Thyroid gland (tissue), 4 donors: ENCODE measurements at regions not wholly inside any gene's neighbourhood (a gene's known extent, or its start where the extent isn't known, plus 50 kb on each side); places are given as distances from the start of the nearest gene placed in this dataset.

Source experiments
- DNase-seq, 2 donors: peaks; one replicate each; pipeline ENCODE4 v3.0.0-alpha.2; 2019
- H3K27ac ChIP-seq, 3 donors: fragments of 200-600 bp; sonication (generic); 1 replicate in 2 of 3; 2 replicates in 1 of 3; pipeline ENCODE4 v1.5.1; 2016 to 2019; ENCODE audit warnings: mild to moderate bottlenecking in 1 of 3, moderate library complexity in 1 of 3
- H3K27me3 ChIP-seq: fragments of 200-600 bp; sonication (generic); one replicate; pipeline ENCODE4 v1.5.1; 2019
- H3K36me3 ChIP-seq, 2 donors: fragments of 200-600 bp; sonication (generic); one replicate each; pipeline ENCODE4 v1.5.1; 2016 to 2019
- H3K4me1 ChIP-seq, 2 donors: fragments of 200-600 bp; sonication (generic); one replicate each; pipeline ENCODE4 v1.5.1; 2017 to 2019
- H3K4me3 ChIP-seq, 3 donors: fragments of 200-600 bp; sonication (generic); replicated peaks in 1 of 3; 1 replicate in 2 of 3; 2 replicates in 1 of 3; pipeline ENCODE4 v1.5.1; 2016; ENCODE audit warnings: mild to moderate bottlenecking in 1 of 3
- H3K9me3 ChIP-seq: fragments of 200-600 bp; sonication (generic); one replicate; pipeline ENCODE4 v1.5.1; 2017
- POLR2A ChIP-seq, 2 donors: fragments of 450-650 bp; IDR thresholded peaks; one replicate each; pipeline ENCODE4 v1.6.1; 2017; ENCODE audit warnings: antibody characterized with exemption in 2 of 2, mild to moderate bottlenecking in 2 of 2, moderate library complexity in 1 of 2
- WGBS, 2 donors: methylation state at CpG; one replicate each; pipeline ENCODE4 v1.1.5; 2017; 5-methylcytosine and 5-hydroxymethylcytosine counted together
- intact Hi-C: fragments of 100-400 bp; cut with DNase I; formaldehyde crosslinking; loops from one replicate; pipeline ENCODE4 v1.15.1; 2023
- TF ChIP-seq, protein P1 (sequence below), 6 experiments: fragments of 200-600 bp in 3 of 6; fragments of 450-650 bp in 3 of 6; sonication (generic) in 3 of 6; IDR thresholded peaks; one replicate each; pipeline ENCODE4 v1.5.1; 2016 to 2019; ENCODE audit warnings: antibody characterized with exemption in 6 of 6, mild to moderate bottlenecking in 2 of 6, inconsistent platforms in 1 of 6, moderate library complexity in 1 of 6

- no peak for DNase-seq
- no peak overlapping the region for H3K4me3 ChIP-seq
- intact Hi-C loops, result no loop called here
- no peaks in the 10 kb centered on the region for H3K4me1 ChIP-seq
- no peak overlapping the region for H3K27ac ChIP-seq
- TF ChIP-seq, protein P1, sequence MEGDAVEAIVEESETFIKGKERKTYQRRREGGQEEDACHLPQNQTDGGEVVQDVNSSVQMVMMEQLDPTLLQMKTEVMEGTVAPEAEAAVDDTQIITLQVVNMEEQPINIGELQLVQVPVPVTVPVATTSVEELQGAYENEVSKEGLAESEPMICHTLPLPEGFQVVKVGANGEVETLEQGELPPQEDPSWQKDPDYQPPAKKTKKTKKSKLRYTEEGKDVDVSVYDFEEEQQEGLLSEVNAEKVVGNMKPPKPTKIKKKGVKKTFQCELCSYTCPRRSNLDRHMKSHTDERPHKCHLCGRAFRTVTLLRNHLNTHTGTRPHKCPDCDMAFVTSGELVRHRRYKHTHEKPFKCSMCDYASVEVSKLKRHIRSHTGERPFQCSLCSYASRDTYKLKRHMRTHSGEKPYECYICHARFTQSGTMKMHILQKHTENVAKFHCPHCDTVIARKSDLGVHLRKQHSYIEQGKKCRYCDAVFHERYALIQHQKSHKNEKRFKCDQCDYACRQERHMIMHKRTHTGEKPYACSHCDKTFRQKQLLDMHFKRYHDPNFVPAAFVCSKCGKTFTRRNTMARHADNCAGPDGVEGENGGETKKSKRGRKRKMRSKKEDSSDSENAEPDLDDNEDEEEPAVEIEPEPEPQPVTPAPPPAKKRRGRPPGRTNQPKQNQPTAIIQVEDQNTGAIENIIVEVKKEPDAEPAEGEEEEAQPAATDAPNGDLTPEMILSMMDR (IDR thresholded peaks at IDR 0.05), result no peak
- TF ChIP-seq POLR2A (IDR thresholded peaks at IDR 0.05), result no peak
- no peaks in the 10 kb centered on the region for H3K9me3 ChIP-seq
- H3K27me3 ChIP-seq, result no peaks in the 10 kb centered on the region
- no peaks in the 10 kb centered on the region for H3K36me3 ChIP-seq
- WGBS, 2 donors, result 66 to 71% methylated on average over 2 of the region's 2 CpGs
Measured at GRCh38 chr2:14324308-14324707, 308.2 kb upstream of the LRATD1 start.

DNA sequence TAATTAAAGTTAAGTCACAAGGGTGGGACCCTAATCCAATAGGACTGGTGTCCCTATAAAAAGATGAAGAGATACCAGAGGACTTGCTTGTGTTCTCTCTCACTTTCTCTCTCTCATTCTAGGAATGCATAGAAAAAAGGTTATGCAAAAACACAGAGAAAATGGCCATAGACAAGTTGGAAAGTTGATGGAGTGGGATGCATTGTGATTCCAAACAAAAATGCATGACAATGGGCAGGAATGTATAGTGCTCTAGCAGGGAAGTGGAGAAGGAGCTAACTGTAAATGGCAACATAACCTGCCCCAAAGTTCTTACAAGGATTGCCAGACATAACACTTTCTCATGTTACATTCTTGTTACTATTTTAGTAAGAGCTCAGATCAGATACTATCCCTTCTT lies 301.6 kb upstream of the LRATD1 start:
- no peak overlapping the region for H3K4me3 ChIP-seq
- intact Hi-C loops, result no loop called here
- no peaks in the 10 kb centered on the region for H3K4me1 ChIP-seq
- no peak for DNase-seq
- H3K36me3 ChIP-seq, result no peaks in the 10 kb centered on the region
- TF ChIP-seq, protein P1 (IDR thresholded peaks at IDR 0.05), result no peak
- TF ChIP-seq POLR2A (IDR thresholded peaks at IDR 0.05), result no peak
- no peak overlapping the region for H3K27ac ChIP-seq
- no peaks in the 10 kb centered on the region for H3K27me3 ChIP-seq
- H3K9me3 ChIP-seq, result no peaks in the 10 kb centered on the region

GRCh38 chr2:14336759-14337382 lies 295.6 kb upstream of the LRATD1 start:
- 60 to 67% methylated on average over 2 of the region's 2 CpGs for WGBS, 2 donors
- DNase-seq, result no peak
- H3K4me3 ChIP-seq, result no peak overlapping the region
- no peaks in the 10 kb centered on the region for H3K36me3 ChIP-seq
- TF ChIP-seq POLR2A (IDR thresholded peaks at IDR 0.05), result no peak
- no peaks in the 10 kb centered on the region for H3K9me3 ChIP-seq
- intact Hi-C loops, result no loop called here
- no peak overlapping the region for H3K27ac ChIP-seq
- no peaks in the 10 kb centered on the region for H3K27me3 ChIP-seq
- no peaks in the 10 kb centered on the region for H3K4me1 ChIP-seq

- DNase-seq, result no peak
- TF ChIP-seq, protein P1 (IDR thresholded peaks at IDR 0.05), result no peak
- TF ChIP-seq POLR2A (IDR thresholded peaks at IDR 0.05), result no peak
- no peaks in the 10 kb centered on the region for H3K9me3 ChIP-seq
- no peaks in the 10 kb centered on the region for H3K36me3 ChIP-seq
- WGBS, 2 donors, result 79 to 83% methylated on average over 3 of the region's 3 CpGs
- H3K4me3 ChIP-seq, result no peak overlapping the region
- intact Hi-C loops, result no loop called here
- H3K27me3 ChIP-seq, result no peaks in the 10 kb centered on the region
- H3K4me1 ChIP-seq, result no peaks in the 10 kb centered on the region
- H3K27ac ChIP-seq, result no peak overlapping the region
Measured at GRCh38 chr2:14340703-14341102, 291.8 kb upstream of the LRATD1 start.

DNA sequence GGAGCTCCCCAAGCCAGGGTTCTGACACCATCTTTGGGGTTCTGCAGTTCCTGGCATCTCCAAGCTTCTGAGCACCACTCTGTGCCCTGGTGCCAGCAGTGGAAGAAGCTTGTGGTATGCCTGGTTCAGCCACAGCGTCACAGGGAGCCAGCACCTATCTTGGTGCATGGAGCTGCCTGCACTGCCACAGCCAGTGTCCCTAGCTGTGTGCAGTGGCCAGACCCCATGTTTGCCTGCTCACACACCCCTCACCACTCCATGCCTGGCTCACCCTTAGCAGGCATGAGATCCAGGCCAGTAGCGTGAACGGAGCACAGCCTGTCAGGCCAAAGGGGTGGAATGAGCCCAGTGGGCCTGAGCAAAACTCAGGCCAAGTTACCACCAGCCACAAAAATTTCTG lies 290.2 kb upstream of the LRATD1 start:
- intact Hi-C loops, result no loop called here
- TF ChIP-seq, protein P1 (IDR thresholded peaks at IDR 0.05), result no peak
- no peak for TF ChIP-seq POLR2A (IDR thresholded peaks at IDR 0.05)
- 85 to 96% methylated on average over 2 to 3 of the region's 3 CpGs for WGBS, 2 donors
- no peaks in the 10 kb centered on the region for H3K27me3 ChIP-seq
- no peaks in the 10 kb centered on the region for H3K36me3 ChIP-seq
- no peaks in the 10 kb centered on the region for H3K4me1 ChIP-seq
- no peaks in the 10 kb centered on the region for H3K9me3 ChIP-seq
- no peak for DNase-seq
- no peak overlapping the region for H3K27ac ChIP-seq
- H3K4me3 ChIP-seq, result no peak overlapping the region

DNA sequence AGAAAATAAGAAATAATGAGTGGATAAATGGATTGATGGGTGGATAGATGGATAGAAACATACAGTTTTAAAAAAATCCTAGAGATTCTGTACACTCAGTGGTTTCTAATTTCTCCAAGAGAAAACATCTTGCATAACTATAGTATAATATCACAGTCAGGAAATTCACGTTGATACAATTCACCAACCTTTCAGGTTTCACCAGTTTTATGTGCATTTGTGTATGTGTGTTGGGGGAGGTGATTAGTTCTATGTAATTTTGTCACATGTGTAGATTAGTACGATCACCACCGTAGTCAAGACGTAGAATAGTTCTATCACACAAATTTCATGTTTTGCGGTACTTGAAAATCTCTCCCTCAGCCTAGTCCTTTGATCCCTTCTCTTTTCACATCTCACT lies 288.2 kb upstream of the LRATD1 start:
- TF ChIP-seq, protein P1 (IDR thresholded peaks at IDR 0.05), result no peak
- TF ChIP-seq POLR2A (IDR thresholded peaks at IDR 0.05), result no peak
- Histone ChIP-seq H3K4me1 (no peaks in the 10 kb centered on the region), H3K27ac (no peak overlapping the region), H3K36me3 (no peaks in the 10 kb centered on the region), H3K9me3 (no peaks in the 10 kb centered on the region), H3K27me3 (no peaks in the 10 kb centered on the region), H3K4me3 (no peak overlapping the region)
- intact Hi-C loops, result no loop called here
- 89 to 93% methylated on average over 5 of the region's 5 CpGs for WGBS, 2 donors
- no peak for DNase-seq
